ENCODE measurements at regions not wholly inside any gene's neighbourhood (a gene's known extent, or its start where the extent isn't known, plus 50 kb on each side); places are given as distances from the start of the nearest gene placed in this dataset.
A peak's percentile ranks its signal among the peaks of the same experiment; 100 is the strongest.

- ATAC-seq (ENCODE audit: insufficient number of reproducible peaks, low FRiP score, low read depth) (no peak), DNase-seq (ENCODE audit: low spot score) (no peak)
- no peak overlapping the region for H3K4me3 ChIP-seq
- peak overlapping the region in 1 of 2 donors; percentile 21 for H3K27ac ChIP-seq
- H3K27me3 ChIP-seq (replicated peaks; ENCODE audit: insufficient read depth), result no peaks in the 10 kb centered on the region
- no peaks in the 10 kb centered on the region for H3K9me3 ChIP-seq
- peaks cover 7 to 37% of the 10 kb centered on the region in 2 donors for H3K4me1 ChIP-seq (ENCODE audit: control insufficient read depth in 1 of 2, low read depth in 2 of 2)
- no peaks in the 10 kb centered on the region for H3K36me3 ChIP-seq
- TF ChIP-seq CTCF (IDR thresholded peaks at IDR 0.05), result no peak
Measured at GRCh38 chr6:21707524-21708319, 114.2 kb downstream of the SOX4 start.

GRCh38 chr6:21708320-21708580 is 114.7 kb downstream of the SOX4 start:
- no peak overlapping the region for H3K4me3 ChIP-seq
- no peaks in the 10 kb centered on the region for H3K36me3 ChIP-seq
- H3K27me3 ChIP-seq (replicated peaks; ENCODE audit: insufficient read depth), result no peaks in the 10 kb centered on the region
- TF ChIP-seq CTCF (IDR thresholded peaks at IDR 0.05), result no peak
- no peak overlapping the region for H3K27ac ChIP-seq
- DNase-seq (ENCODE audit: low spot score), result no peak
- no peaks in the 10 kb centered on the region for H3K9me3 ChIP-seq
- ATAC-seq (ENCODE audit: insufficient number of reproducible peaks, low FRiP score, low read depth), result no peak
- peaks cover 7 to 38% of the 10 kb centered on the region in 2 donors for H3K4me1 ChIP-seq (ENCODE audit: control insufficient read depth in 1 of 2, low read depth in 2 of 2)

- no peak for TF ChIP-seq CTCF (IDR thresholded peaks at IDR 0.05)
- DNase-seq (ENCODE audit: low spot score), result no peak
- no peak overlapping the region for H3K27ac ChIP-seq
- ATAC-seq (ENCODE audit: insufficient number of reproducible peaks, low FRiP score, low read depth), result no peak
- no peak overlapping the region for H3K4me3 ChIP-seq
- H3K9me3 ChIP-seq, result no peaks in the 10 kb centered on the region
- H3K36me3 ChIP-seq, result no peaks in the 10 kb centered on the region
- H3K27me3 ChIP-seq (replicated peaks; ENCODE audit: insufficient read depth), result no peaks in the 10 kb centered on the region
- peaks cover 7 to 38% of the 10 kb centered on the region in 2 donors for H3K4me1 ChIP-seq (ENCODE audit: control insufficient read depth in 1 of 2, low read depth in 2 of 2)
Measured at GRCh38 chr6:21710216-21710615, 116.7 kb downstream of the SOX4 start.

GRCh38 chr6:21710908-21711627 is 117.5 kb downstream of the SOX4 start:
- ATAC-seq (ENCODE audit: insufficient number of reproducible peaks, low FRiP score, low read depth) (no peak), DNase-seq (ENCODE audit: low spot score) (no peak)
- TF ChIP-seq CTCF (IDR thresholded peaks at IDR 0.05), result no peak
- Histone ChIP-seq H3K9me3 (no peaks in the 10 kb centered on the region), H3K36me3 (no peaks in the 10 kb centered on the region), H3K4me3 (no peak overlapping the region), H3K4me1 (ENCODE audit: control insufficient read depth in 1 of 2, low read depth in 2 of 2) (peaks cover 7 to 38% of the 10 kb centered on the region in 2 donors), H3K27me3 (replicated peaks; ENCODE audit: insufficient read depth) (no peaks in the 10 kb centered on the region), H3K27ac (no peak overlapping the region)

- ATAC-seq (ENCODE audit: insufficient number of reproducible peaks, low FRiP score, low read depth) (no peak), DNase-seq (ENCODE audit: low spot score) (no peak)
- Histone ChIP-seq H3K4me1 (ENCODE audit: control insufficient read depth in 1 of 2, low read depth in 2 of 2) (peaks cover 6 to 37% of the 10 kb centered on the region in 2 donors), H3K27ac (no peak overlapping the region), H3K36me3 (no peaks in the 10 kb centered on the region), H3K4me3 (no peak overlapping the region), H3K9me3 (no peaks in the 10 kb centered on the region), H3K27me3 (replicated peaks; ENCODE audit: insufficient read depth) (no peaks in the 10 kb centered on the region)
- TF ChIP-seq CTCF (IDR thresholded peaks at IDR 0.05), result no peak
Measured at GRCh38 chr6:21712213-21712612, 118.7 kb downstream of the SOX4 start.
